HG03095 (cell line): ENCODE measurements at regions not wholly inside any gene's neighbourhood (a gene's known extent, or its start where the extent isn't known, plus 50 kb on each side); places are given as distances from the start of the nearest gene placed in this dataset.

Source experiments
- ATAC-seq: cut with Tn5 transposase; IDR thresholded peaks from one replicate; pipeline ENCODE4 v1.9.1; 2021; ENCODE audit warnings: moderate library complexity; ENCODE audit not compliant: unreplicated experiment

GRCh38 chr6:99219788-99220187, 129.7 kb downstream of the FAXC start:
- ATAC-seq = peak; percentile 96

GRCh38 chr6:99216959-99217358, 132.5 kb downstream of the FAXC start:
- no peak for ATAC-seq

GRCh38 chr6:99195986-99196655, 153.4 kb downstream of the FAXC start:
- ATAC-seq = no peak

- no peak for ATAC-seq
These were observed 156.9 kb downstream of the FAXC start for GRCh38 chr6:99192561-99192960.

GRCh38 chr6:99189823-99190721, 159.4 kb downstream of the FAXC start:
- peak; percentile 95 for ATAC-seq

GRCh38 chr6:99187429-99187828, 162.0 kb downstream of the FAXC start:
- ATAC-seq = no peak

GRCh38 chr6:99186417-99186816, 163.1 kb downstream of the FAXC start:
- ATAC-seq = no peak

- no peak for ATAC-seq
These were observed 163.9 kb downstream of the FAXC start for GRCh38 chr6:99185525-99185924.

- ATAC-seq = no peak
These were observed 164.8 kb downstream of the FAXC start for GRCh38 chr6:99184696-99185095.

GRCh38 chr6:99183066-99183465, 166.4 kb downstream of the FAXC start:
- ATAC-seq = no peak

- ATAC-seq = no peak
These were observed 168.3 kb downstream of the FAXC start for GRCh38 chr6:99181174-99181573.

- peak; percentile 57 for ATAC-seq
These were observed 171.3 kb downstream of the FAXC start for GRCh38 chr6:99178168-99178567.

GRCh38 chr6:99177736-99178135, 171.7 kb downstream of the FAXC start:
- ATAC-seq = no peak

GRCh38 chr6:99165838-99166237, 183.6 kb downstream of the FAXC start:
- peak; percentile 89 for ATAC-seq

GRCh38 chr6:99152347-99152643, 197.2 kb downstream of the FAXC start:
- ATAC-seq = no peak

GRCh38 chr6:99151634-99152346, 197.7 kb downstream of the FAXC start:
- ATAC-seq = peak; percentile 94

GRCh38 chr6:99148761-99149160, 200.7 kb downstream of the FAXC start:
- no peak for ATAC-seq

- no peak for ATAC-seq
These were observed 200.4 kb upstream of the FBXL4 start for GRCh38 chr6:99148111-99148510.

- ATAC-seq = no peak
These were observed 199.5 kb upstream of the FBXL4 start for GRCh38 chr6:99147206-99147605.

- ATAC-seq = no peak
These were observed 199.0 kb upstream of the FBXL4 start for GRCh38 chr6:99146711-99147110.

GRCh38 chr6:99145738-99146137, 198.0 kb upstream of the FBXL4 start:
- no peak for ATAC-seq
